ENCODE measurements at regions not wholly inside any gene's neighbourhood (a gene's known extent, or its start where the extent isn't known, plus 50 kb on each side); places are given as distances from the start of the nearest gene placed in this dataset.

DNA sequence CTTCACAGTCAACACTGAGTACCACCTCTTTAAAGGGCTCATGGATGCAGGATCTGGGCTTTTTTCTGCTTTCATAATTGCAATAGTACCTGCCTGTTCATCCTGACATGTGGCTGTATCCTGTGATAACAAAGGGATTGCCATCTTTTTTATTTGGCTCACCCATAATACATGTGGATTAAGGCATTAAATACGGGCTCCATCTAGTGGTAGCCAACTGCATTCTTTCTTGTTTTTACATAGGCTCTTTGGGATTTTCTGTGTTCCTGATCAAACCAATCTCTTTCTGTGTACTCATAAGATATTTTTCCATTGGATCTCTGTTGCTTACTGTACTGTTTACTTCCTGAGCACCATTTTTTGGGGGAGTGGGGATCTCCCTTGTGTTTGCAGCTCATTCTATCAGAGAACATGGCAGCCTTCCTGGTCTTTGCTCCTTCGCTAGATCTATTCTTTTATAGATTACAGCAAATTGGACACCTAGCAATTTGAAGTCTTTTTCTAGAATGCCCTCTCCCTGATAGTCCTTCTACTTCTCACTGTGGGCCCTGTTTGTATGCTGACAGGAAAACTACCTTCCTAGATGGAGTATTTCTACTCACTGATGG lies 723.4 kb upstream of the MDGA2 start:
- TF ChIP-seq EZH2 (IDR thresholded peaks at IDR 0.05; ENCODE audit: low read length): no peak
- TF ChIP-seq, protein P1, sequence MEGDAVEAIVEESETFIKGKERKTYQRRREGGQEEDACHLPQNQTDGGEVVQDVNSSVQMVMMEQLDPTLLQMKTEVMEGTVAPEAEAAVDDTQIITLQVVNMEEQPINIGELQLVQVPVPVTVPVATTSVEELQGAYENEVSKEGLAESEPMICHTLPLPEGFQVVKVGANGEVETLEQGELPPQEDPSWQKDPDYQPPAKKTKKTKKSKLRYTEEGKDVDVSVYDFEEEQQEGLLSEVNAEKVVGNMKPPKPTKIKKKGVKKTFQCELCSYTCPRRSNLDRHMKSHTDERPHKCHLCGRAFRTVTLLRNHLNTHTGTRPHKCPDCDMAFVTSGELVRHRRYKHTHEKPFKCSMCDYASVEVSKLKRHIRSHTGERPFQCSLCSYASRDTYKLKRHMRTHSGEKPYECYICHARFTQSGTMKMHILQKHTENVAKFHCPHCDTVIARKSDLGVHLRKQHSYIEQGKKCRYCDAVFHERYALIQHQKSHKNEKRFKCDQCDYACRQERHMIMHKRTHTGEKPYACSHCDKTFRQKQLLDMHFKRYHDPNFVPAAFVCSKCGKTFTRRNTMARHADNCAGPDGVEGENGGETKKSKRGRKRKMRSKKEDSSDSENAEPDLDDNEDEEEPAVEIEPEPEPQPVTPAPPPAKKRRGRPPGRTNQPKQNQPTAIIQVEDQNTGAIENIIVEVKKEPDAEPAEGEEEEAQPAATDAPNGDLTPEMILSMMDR (optimal IDR thresholded peaks at IDR 0.05 in 1 of 3, IDR thresholded peaks at IDR 0.05 in 1 of 3, conservative IDR thresholded peaks at IDR 0.05 in 1 of 3; ENCODE audit: extremely low read depth in 1 of 3, insufficient read depth in 2 of 3, low read length in 3 of 3): peak in 2 of 3 experiments; percentile 50 to 56
